Type B pancreatic cell (in vitro differentiated cells): ENCODE measurements at regions not wholly inside any gene's neighbourhood (a gene's known extent, or its start where the extent isn't known, plus 50 kb on each side); places are given as distances from the start of the nearest gene placed in this dataset.
"Not testable (repeated sequence)": the region's sequence is repeated elsewhere in the genome, so short reads cannot be mapped to it uniquely, and the experiment has no call there.

Experiments used
- DNase-seq: peaks from one replicate; pipeline ENCODE4 v3.0.0; 2021; ENCODE audit warnings: mixed read lengths; ENCODE audit not compliant: unreplicated experiment; ENCODE audit errors: extremely low spot score
- H3K27ac Mint-ChIP-seq: 2 replicates; pipeline ENCODE4 v1.8.0; 2021; ENCODE audit warnings: mild to moderate bottlenecking, mixed read lengths
- H3K27me3 Mint-ChIP-seq: 2 replicates; pipeline ENCODE4 v1.8.0; 2021; ENCODE audit warnings: mixed read lengths
- H3K36me3 Mint-ChIP-seq: 2 replicates; pipeline ENCODE4 v1.8.0; 2021; ENCODE audit warnings: mixed read lengths
- H3K4me1 Mint-ChIP-seq: one replicate; pipeline ENCODE4 v1.8.0; 2021; ENCODE audit warnings: mixed read lengths; ENCODE audit not compliant: unreplicated experiment
- H3K4me3 Mint-ChIP-seq: 2 replicates; pipeline ENCODE4 v1.8.0; 2021; ENCODE audit warnings: mild to moderate bottlenecking, mixed read lengths
- H3K9me3 Mint-ChIP-seq: 2 replicates; pipeline ENCODE4 v1.8.0; 2021; ENCODE audit warnings: mixed read lengths
- TF ChIP-seq, protein P1 (sequence below): fragments of 200-600 bp; sonication (generic); conservative IDR thresholded peaks from 2 replicates; pipeline ENCODE4 v1.5.0; 2021; ENCODE audit warnings: antibody characterized with exemption, mild to moderate bottlenecking

GRCh38 chr4:187393531-187394344, 601.8 kb upstream of the ZFP42 start:
- no peaks in the 10 kb centered on the region for H3K27me3 Mint-ChIP-seq
- H3K27ac Mint-ChIP-seq: no peak overlapping the region
- H3K4me3 Mint-ChIP-seq: no peak overlapping the region
- DNase-seq: no peak
- H3K9me3 Mint-ChIP-seq: no peaks in the 10 kb centered on the region
- TF ChIP-seq, protein P1, sequence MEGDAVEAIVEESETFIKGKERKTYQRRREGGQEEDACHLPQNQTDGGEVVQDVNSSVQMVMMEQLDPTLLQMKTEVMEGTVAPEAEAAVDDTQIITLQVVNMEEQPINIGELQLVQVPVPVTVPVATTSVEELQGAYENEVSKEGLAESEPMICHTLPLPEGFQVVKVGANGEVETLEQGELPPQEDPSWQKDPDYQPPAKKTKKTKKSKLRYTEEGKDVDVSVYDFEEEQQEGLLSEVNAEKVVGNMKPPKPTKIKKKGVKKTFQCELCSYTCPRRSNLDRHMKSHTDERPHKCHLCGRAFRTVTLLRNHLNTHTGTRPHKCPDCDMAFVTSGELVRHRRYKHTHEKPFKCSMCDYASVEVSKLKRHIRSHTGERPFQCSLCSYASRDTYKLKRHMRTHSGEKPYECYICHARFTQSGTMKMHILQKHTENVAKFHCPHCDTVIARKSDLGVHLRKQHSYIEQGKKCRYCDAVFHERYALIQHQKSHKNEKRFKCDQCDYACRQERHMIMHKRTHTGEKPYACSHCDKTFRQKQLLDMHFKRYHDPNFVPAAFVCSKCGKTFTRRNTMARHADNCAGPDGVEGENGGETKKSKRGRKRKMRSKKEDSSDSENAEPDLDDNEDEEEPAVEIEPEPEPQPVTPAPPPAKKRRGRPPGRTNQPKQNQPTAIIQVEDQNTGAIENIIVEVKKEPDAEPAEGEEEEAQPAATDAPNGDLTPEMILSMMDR: no peak
- H3K36me3 Mint-ChIP-seq: no peaks in the 10 kb centered on the region
- no peaks in the 10 kb centered on the region for H3K4me1 Mint-ChIP-seq

DNA sequence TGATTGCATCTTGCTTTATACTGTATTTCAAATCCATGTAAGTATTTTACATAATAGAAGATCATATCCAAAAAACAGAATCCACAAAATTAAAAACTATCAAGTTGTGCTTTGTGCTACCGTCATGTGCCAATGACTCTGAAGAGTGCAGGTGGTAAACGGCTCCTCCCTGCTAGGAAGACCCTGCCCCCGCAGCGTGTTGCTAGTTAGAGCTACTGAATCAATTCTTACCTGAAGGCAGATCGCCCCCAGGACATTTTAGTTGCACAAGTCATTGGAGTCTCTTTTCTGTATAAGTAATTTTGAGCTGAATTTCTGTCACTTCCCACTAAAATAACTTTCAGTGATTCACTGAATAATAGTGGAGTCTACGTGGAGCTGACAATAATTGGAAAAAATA, 599.5 kb upstream of the ZFP42 start:
- H3K4me3 Mint-ChIP-seq: no peak overlapping the region

DNA sequence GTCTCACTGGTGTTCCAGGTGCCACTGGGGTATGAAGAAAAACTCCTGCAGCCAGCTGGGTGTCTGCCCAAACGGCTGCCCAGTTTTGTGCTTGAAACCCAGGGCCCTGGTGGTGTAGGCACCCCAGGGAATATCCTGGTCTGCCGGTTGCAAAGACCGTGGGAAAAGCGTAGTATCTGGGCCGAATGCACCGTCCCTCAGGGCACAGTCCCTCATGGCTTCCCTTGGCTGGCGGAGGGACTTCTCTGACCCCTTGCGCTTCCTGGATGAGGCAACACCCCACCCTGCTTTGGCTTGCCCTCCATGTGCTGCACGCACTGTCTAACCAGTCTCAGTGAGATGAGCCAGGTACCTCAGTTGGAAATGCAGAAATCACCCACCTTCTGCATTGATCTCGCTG, 587.1 kb upstream of the ZFP42 start:
- not testable (repeated sequence) for H3K36me3 Mint-ChIP-seq, H3K4me1 Mint-ChIP-seq, H3K27me3 Mint-ChIP-seq, DNase-seq, H3K4me3 Mint-ChIP-seq, H3K27ac Mint-ChIP-seq
- peaks cover 15% of the 10 kb centered on the region for H3K9me3 Mint-ChIP-seq

More for the DNA sequence above, 599.5 kb upstream of the ZFP42 start:
- no peak overlapping the region for H3K27ac Mint-ChIP-seq
- no peaks in the 10 kb centered on the region for H3K27me3 Mint-ChIP-seq
- TF ChIP-seq, protein P1: no peak
- H3K9me3 Mint-ChIP-seq: no peaks in the 10 kb centered on the region
- no peaks in the 10 kb centered on the region for H3K36me3 Mint-ChIP-seq
- peaks cover 9% of the 10 kb centered on the region for H3K4me1 Mint-ChIP-seq
- no peak for DNase-seq

DNA sequence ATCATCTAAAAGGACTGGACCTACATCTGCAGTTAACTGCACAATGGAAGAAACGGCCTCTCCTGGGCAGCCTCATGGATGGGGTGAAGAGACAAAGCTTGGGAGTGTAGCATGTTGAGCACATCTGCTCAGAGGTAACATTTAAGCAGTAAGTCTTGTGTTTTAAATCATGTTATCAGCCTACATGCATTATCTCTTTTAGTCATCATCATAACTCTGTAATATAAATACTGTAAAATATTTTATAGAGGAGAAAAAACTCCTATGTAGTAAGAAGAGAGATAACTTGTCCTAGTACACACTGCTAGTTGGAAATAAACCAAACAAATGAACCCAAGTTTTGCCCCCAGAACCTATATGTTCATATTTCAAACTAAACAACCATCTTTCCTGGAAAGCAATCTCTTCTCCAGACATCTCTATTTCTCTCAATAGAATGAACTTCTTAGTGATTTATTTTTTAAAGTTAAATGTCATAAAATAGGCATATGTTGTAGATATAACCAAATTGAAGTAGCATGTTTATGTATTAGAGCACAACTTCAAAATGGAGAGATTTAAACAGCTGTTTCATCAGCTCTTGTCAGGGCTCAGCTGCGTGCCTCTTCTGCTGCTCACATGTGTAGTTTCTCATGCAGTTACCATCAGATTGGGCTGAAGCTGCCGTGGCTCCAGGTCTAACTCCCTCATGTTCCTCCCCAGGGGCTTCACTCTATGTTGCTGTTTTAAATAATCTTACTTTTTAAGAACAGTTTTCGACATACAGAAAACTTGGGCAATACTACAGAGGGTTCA, 581.8 kb upstream of the ZFP42 start:
- TF ChIP-seq, protein P1: no peak
- Mint-ChIP-seq H3K9me3 (no peaks in the 10 kb centered on the region), H3K4me3 (no peak overlapping the region), H3K4me1 (no peaks in the 10 kb centered on the region), H3K27ac (no peak overlapping the region), H3K27me3 (no peaks in the 10 kb centered on the region), H3K36me3 (no peaks in the 10 kb centered on the region)
- DNase-seq: no peak

DNA sequence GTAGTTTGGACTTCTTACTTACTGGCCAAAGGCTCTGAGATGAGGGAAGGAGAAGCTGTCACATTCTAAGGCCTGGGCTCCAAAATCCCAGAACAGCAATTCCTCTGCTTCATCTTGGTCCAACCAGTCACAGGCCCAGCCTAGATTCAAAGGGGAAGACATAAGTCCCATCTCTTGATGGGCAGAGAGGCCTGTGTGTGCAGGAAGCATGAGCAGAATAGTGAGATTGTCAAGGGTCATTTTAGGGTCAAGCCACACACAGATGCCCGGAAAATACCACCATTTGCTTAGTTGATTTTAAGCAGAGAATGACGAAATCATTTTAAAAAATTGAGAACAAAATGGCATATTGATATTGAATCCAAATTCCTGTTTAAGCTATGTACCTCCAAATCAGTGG, 580.9 kb upstream of the ZFP42 start:
- no peak for DNase-seq
- H3K4me1 Mint-ChIP-seq: no peaks in the 10 kb centered on the region
- H3K4me3 Mint-ChIP-seq: no peak overlapping the region
- H3K9me3 Mint-ChIP-seq: no peaks in the 10 kb centered on the region
- TF ChIP-seq, protein P1: no peak
- H3K27ac Mint-ChIP-seq: no peak overlapping the region
- H3K27me3 Mint-ChIP-seq: no peaks in the 10 kb centered on the region
- no peaks in the 10 kb centered on the region for H3K36me3 Mint-ChIP-seq

GRCh38 chr4:187415231-187415630, 580.3 kb upstream of the ZFP42 start:
- DNase-seq: no peak
- Mint-ChIP-seq H3K4me3 (no peak overlapping the region), H3K4me1 (no peaks in the 10 kb centered on the region), H3K9me3 (no peaks in the 10 kb centered on the region), H3K36me3 (no peaks in the 10 kb centered on the region), H3K27me3 (no peaks in the 10 kb centered on the region), H3K27ac (no peak overlapping the region)
- TF ChIP-seq, protein P1: no peak
